Mesenchymal stem cell (in vitro differentiated cells and primary cell): ENCODE measurements at regions not wholly inside any gene's neighbourhood (a gene's known extent, or its start where the extent isn't known, plus 50 kb on each side); places are given as distances from the start of the nearest gene placed in this dataset.

Experiments used
- DNase-seq: peaks from one replicate; pipeline ENCODE4 v3.0.0-alpha.2; 2013
- H2AFZ ChIP-seq: one replicate; pipeline ENCODE4 v1.6.1; 2013; ENCODE audit warnings: low read depth, mild to moderate bottlenecking, control low read depth, inconsistent platforms, low read length, moderate library complexity
- H2AK5ac ChIP-seq: 2 replicates; pipeline ENCODE4 v1.6.1; 2013; ENCODE audit warnings: low read length, moderate library complexity, mild to moderate bottlenecking, inconsistent platforms; ENCODE audit not compliant: severe bottlenecking
- H2BK120ac ChIP-seq: one replicate; pipeline ENCODE4 v1.6.1; 2013; ENCODE audit warnings: low read depth, mild to moderate bottlenecking, inconsistent platforms, low read length, moderate library complexity
- H2BK12ac ChIP-seq, 2 experiments: one replicate each; pipeline ENCODE4 v1.6.1; 2013; ENCODE audit warnings: inconsistent platforms in 2 of 2, low read length in 2 of 2, mild to moderate bottlenecking in 2 of 2, moderate library complexity in 2 of 2, control low read depth in 1 of 2
- H2BK15ac ChIP-seq: one replicate; pipeline ENCODE4 v1.6.1; 2013; ENCODE audit warnings: mild to moderate bottlenecking, low read depth, inconsistent platforms; ENCODE audit not compliant: poor library complexity, severe bottlenecking
- H2BK5ac ChIP-seq: 2 replicates; pipeline ENCODE4 v1.6.1; 2013; ENCODE audit warnings: low read depth, mild to moderate bottlenecking, low read length, control low read depth, inconsistent platforms; ENCODE audit not compliant: poor library complexity, severe bottlenecking
- H3K14ac ChIP-seq, 2 experiments: one replicate each; pipeline ENCODE4 v1.6.1; 2013; ENCODE audit warnings: inconsistent platforms in 2 of 2, low read length in 2 of 2, control low read depth in 1 of 2, mild to moderate bottlenecking in 1 of 2, moderate library complexity in 1 of 2
- H3K18ac ChIP-seq, 2 experiments: one replicate each; pipeline ENCODE4 v1.6.1; 2013; ENCODE audit warnings: inconsistent platforms in 2 of 2, low read length in 2 of 2, control low read depth in 1 of 2, low read depth in 1 of 2, mild to moderate bottlenecking in 1 of 2
- H3K23ac ChIP-seq, 2 experiments: one replicate each; pipeline ENCODE4 v1.6.1; 2013; ENCODE audit warnings: inconsistent platforms in 2 of 2, low read length in 2 of 2, mild to moderate bottlenecking in 2 of 2, moderate library complexity in 2 of 2, control low read depth in 1 of 2
- H3K27ac ChIP-seq: 2 replicates; pipeline ENCODE4 v1.5.1; 2013; ENCODE audit warnings: mild to moderate bottlenecking, moderate library complexity, low read length, control low read depth, inconsistent platforms; ENCODE audit not compliant: poor library complexity, severe bottlenecking
- H3K27me3 ChIP-seq, 2 experiments: 2 replicates each; pipeline versions ENCODE4 v1.6.1 to v1.7.0; 2013; ENCODE audit warnings: low read length in 2 of 2, mild to moderate bottlenecking in 2 of 2, moderate library complexity in 2 of 2, control low read depth in 1 of 2, inconsistent platforms in 1 of 2; ENCODE audit not compliant: control insufficient read depth in 1 of 2, insufficient read depth in 1 of 2
- H3K36me3 ChIP-seq, 2 experiments: 2 replicates each; pipeline versions ENCODE4 v1.6.1 to v1.7.0; 2013; ENCODE audit warnings: low read length in 2 of 2, control low read depth in 1 of 2, inconsistent platforms in 1 of 2, low read depth in 1 of 2, mild to moderate bottlenecking in 1 of 2; ENCODE audit not compliant: insufficient read depth in 2 of 2, control insufficient read depth in 1 of 2
- H3K4ac ChIP-seq, 2 experiments: one replicate each; pipeline ENCODE4 v1.6.1; 2013; ENCODE audit warnings: inconsistent platforms in 2 of 2, low read length in 2 of 2, mild to moderate bottlenecking in 2 of 2, moderate library complexity in 2 of 2, control low read depth in 1 of 2, low read depth in 1 of 2
- H3K4me1 ChIP-seq: 2 replicates; pipeline ENCODE4 v1.6.1; 2013; ENCODE audit warnings: low read depth, low read length, control low read depth; ENCODE audit not compliant: control insufficient read depth, insufficient read depth
- H3K4me2 ChIP-seq: 2 replicates; pipeline ENCODE4 v1.6.1; 2013; ENCODE audit warnings: low read length, mild to moderate bottlenecking, inconsistent platforms; ENCODE audit not compliant: poor library complexity, severe bottlenecking
- H3K4me3 ChIP-seq, 2 experiments: 2 replicates each; pipeline versions ENCODE4 v1.5.1 to v1.7.0; 2013; ENCODE audit warnings: low read length in 2 of 2, mild to moderate bottlenecking in 2 of 2, control low read depth in 1 of 2, low read depth in 1 of 2; ENCODE audit not compliant: insufficient read depth in 1 of 2
- H3K79me1 ChIP-seq: replicated peaks from 2 replicates; pipeline ENCODE4 v1.6.1; 2013; ENCODE audit warnings: mild to moderate bottlenecking, control low read depth, low read length, inconsistent platforms; ENCODE audit not compliant: poor library complexity, severe bottlenecking
- H3K9ac ChIP-seq: 2 replicates; pipeline ENCODE4 v1.7.0; 2013; ENCODE audit warnings: mild to moderate bottlenecking, low read length, moderate library complexity
- H3K9me3 ChIP-seq: 2 replicates; pipeline ENCODE4 v1.7.0; 2013; ENCODE audit warnings: mild to moderate bottlenecking, low read length; ENCODE audit not compliant: control insufficient read depth
- H4K8ac ChIP-seq: one replicate; pipeline ENCODE4 v1.6.1; 2013; ENCODE audit warnings: inconsistent platforms, mild to moderate bottlenecking, low read length, moderate library complexity
- H4K91ac ChIP-seq: one replicate; pipeline ENCODE4 v1.6.1; 2013; ENCODE audit warnings: mild to moderate bottlenecking, low read length, inconsistent platforms
- WGBS: methylation state at CpG from one replicate; pipeline ENCODE4 v1.1.7; 2013; ENCODE audit warnings: mixed read lengths; 5-methylcytosine and 5-hydroxymethylcytosine counted together

- Histone ChIP-seq H3K18ac (no peak overlapping the region), H4K8ac (no peak overlapping the region), H3K4me3 (no peak overlapping the region), H4K91ac (no peak overlapping the region), H3K4me1 (no peaks in the 10 kb centered on the region), H3K14ac (no peak overlapping the region), H2BK12ac (no peak overlapping the region), H3K9ac (no peak overlapping the region), H2BK5ac (no peak overlapping the region), H3K79me1 (no peaks in the 10 kb centered on the region), H3K4me2 (no peak overlapping the region), H2AFZ (no peak overlapping the region), H3K36me3 (no peaks in the 10 kb centered on the region), H3K23ac (no peak overlapping the region), H3K27me3 (peaks cover 0 to 4% of the 10 kb centered on the region in 2 experiments), H2BK15ac (no peak overlapping the region), H2BK120ac (no peak overlapping the region), H3K9me3 (no peaks in the 10 kb centered on the region), H3K27ac (no peak overlapping the region), H2AK5ac (no peak overlapping the region), H3K4ac (no peak overlapping the region)
- DNase-seq: no peak
- 44% methylated on average over 1 of the region's 3 CpGs for WGBS
Measured at GRCh38 chr3:187618722-187619121, 51.5 kb downstream of the SST start.

GRCh38 chr3:187617213-187617612 lies 53.0 kb downstream of the SST start:
- no peaks in the 10 kb centered on the region for H3K79me1 ChIP-seq
- no peak overlapping the region for H3K9ac ChIP-seq
- peaks cover 0 to 4% of the 10 kb centered on the region in 2 experiments for H3K27me3 ChIP-seq
- H2BK12ac ChIP-seq: no peak overlapping the region
- no peaks in the 10 kb centered on the region for H3K9me3 ChIP-seq
- H2AK5ac ChIP-seq: no peak overlapping the region
- H3K18ac ChIP-seq: no peak overlapping the region
- H2BK15ac ChIP-seq: no peak overlapping the region
- no peak overlapping the region for H2BK5ac ChIP-seq
- no peak overlapping the region for H3K4me3 ChIP-seq
- no peak for DNase-seq
- no peak overlapping the region for H3K4me2 ChIP-seq
- no peak overlapping the region for H3K14ac ChIP-seq
- H3K4me1 ChIP-seq: no peaks in the 10 kb centered on the region
- H3K27ac ChIP-seq: no peak overlapping the region
- no peaks in the 10 kb centered on the region for H3K36me3 ChIP-seq
- no peak overlapping the region for H3K4ac ChIP-seq
- no peak overlapping the region for H3K23ac ChIP-seq
- H4K91ac ChIP-seq: no peak overlapping the region
- no peak overlapping the region for H4K8ac ChIP-seq
- 96% methylated on average over 8 of the region's 8 CpGs for WGBS
- no peak overlapping the region for H2BK120ac ChIP-seq
- H2AFZ ChIP-seq: no peak overlapping the region

GRCh38 chr3:187616307-187616972 lies 53.8 kb downstream of the SST start:
- Histone ChIP-seq H3K18ac (no peak overlapping the region), H3K4me1 (peaks cover 4% of the 10 kb centered on the region), H3K14ac (no peak overlapping the region), H3K9ac (no peak overlapping the region), H2AFZ (no peak overlapping the region), H3K36me3 (no peaks in the 10 kb centered on the region), H3K27me3 (peaks cover 0 to 3% of the 10 kb centered on the region in 2 experiments), H2AK5ac (no peak overlapping the region), H2BK15ac (no peak overlapping the region), H2BK5ac (no peak overlapping the region), H3K4ac (no peak overlapping the region), H3K27ac (no peak overlapping the region), H2BK12ac (no peak overlapping the region), H4K8ac (no peak overlapping the region), H3K79me1 (no peaks in the 10 kb centered on the region), H3K9me3 (no peaks in the 10 kb centered on the region), H4K91ac (no peak overlapping the region), H2BK120ac (no peak overlapping the region), H3K4me2 (no peak overlapping the region), H3K23ac (no peak overlapping the region), H3K4me3 (no peak overlapping the region)
- 100% methylated on average over 1 of the region's 4 CpGs for WGBS
- DNase-seq: peak; percentile 57

GRCh38 chr3:187615630-187616029 lies 54.6 kb downstream of the SST start:
- no peaks in the 10 kb centered on the region for H3K36me3 ChIP-seq
- H2BK120ac ChIP-seq: no peak overlapping the region
- H2AK5ac ChIP-seq: no peak overlapping the region
- H3K4ac ChIP-seq: no peak overlapping the region
- H2BK5ac ChIP-seq: no peak overlapping the region
- no peaks in the 10 kb centered on the region for H3K79me1 ChIP-seq
- no peaks in the 10 kb centered on the region for H3K9me3 ChIP-seq
- no peak overlapping the region for H3K4me2 ChIP-seq
- H3K9ac ChIP-seq: no peak overlapping the region
- no peak overlapping the region for H2BK15ac ChIP-seq
- H3K23ac ChIP-seq: no peak overlapping the region
- H3K27me3 ChIP-seq: no peaks in the 10 kb centered on the region
- 82% methylated on average over 3 of the region's 3 CpGs for WGBS
- H3K4me1 ChIP-seq: peaks cover 6% of the 10 kb centered on the region
- H3K27ac ChIP-seq: no peak overlapping the region
- no peak overlapping the region for H4K91ac ChIP-seq
- H2BK12ac ChIP-seq: no peak overlapping the region
- DNase-seq: no peak
- no peak overlapping the region for H4K8ac ChIP-seq
- H3K18ac ChIP-seq: no peak overlapping the region
- H2AFZ ChIP-seq: no peak overlapping the region
- no peak overlapping the region for H3K4me3 ChIP-seq
- no peak overlapping the region for H3K14ac ChIP-seq
